Osteoblast (primary cell): ENCODE measurements at regions not wholly inside any gene's neighbourhood (a gene's known extent, or its start where the extent isn't known, plus 50 kb on each side); places are given as distances from the start of the nearest gene placed in this dataset.

Experiments used
- DNase-seq: peaks from one replicate; pipeline ENCODE4 v3.0.0; 2011; ENCODE audit warnings: low spot score, mixed read lengths; ENCODE audit not compliant: insufficient read length; ENCODE audit errors: missing footprints
- H2AFZ ChIP-seq: 2 replicates; pipeline ENCODE4 v1.6.0; 2011; ENCODE audit warnings: mild to moderate bottlenecking, low read length
- H3K27ac ChIP-seq: 2 replicates; pipeline ENCODE4 v1.5.1; 2011; ENCODE audit warnings: mild to moderate bottlenecking, low read depth, low read length, moderate library complexity
- H3K27me3 ChIP-seq: 2 replicates; pipeline ENCODE4 v1.6.0; 2012; ENCODE audit warnings: mild to moderate bottlenecking, control low read depth, inconsistent platforms, low read length, moderate library complexity; ENCODE audit not compliant: insufficient read depth
- H3K36me3 ChIP-seq: 2 replicates; pipeline ENCODE4 v1.5.1; 2011; ENCODE audit warnings: mild to moderate bottlenecking, low read length, control low read depth, moderate library complexity; ENCODE audit not compliant: insufficient read depth
- H3K4me1 ChIP-seq: 2 replicates; pipeline ENCODE4 v1.5.1; 2011; ENCODE audit warnings: mild to moderate bottlenecking, low read length, control low read depth, moderate library complexity; ENCODE audit not compliant: insufficient read depth
- H3K4me2 ChIP-seq: 2 replicates; pipeline ENCODE4 v1.6.0; 2011; ENCODE audit warnings: mild to moderate bottlenecking, low read length; ENCODE audit not compliant: insufficient read depth
- H3K4me3 ChIP-seq: fragments of 200-600 bp; sonication (generic); 3 replicates; pipeline ENCODE4 v1.5.1; 2012; ENCODE audit warnings: mild to moderate bottlenecking, low read length, inconsistent platforms; ENCODE audit not compliant: insufficient read depth
- H3K79me2 ChIP-seq: 2 replicates; pipeline ENCODE4 v1.6.0; 2012; ENCODE audit warnings: mild to moderate bottlenecking, low read length, control low read depth, inconsistent platforms; ENCODE audit not compliant: insufficient read depth
- H3K9me3 ChIP-seq: 2 replicates; pipeline ENCODE4 v1.5.1; 2011; ENCODE audit warnings: low read depth, low read length, control low read depth
- H4K20me1 ChIP-seq: 2 replicates; pipeline ENCODE4 v1.6.0; 2012; ENCODE audit warnings: mild to moderate bottlenecking, low read length, control low read depth; ENCODE audit not compliant: insufficient read depth
- CTCF ChIP-seq: IDR thresholded peaks from 2 replicates; pipeline ENCODE4 v1.5.1; 2011; ENCODE audit warnings: mild to moderate bottlenecking, low read depth, low read length, moderate library complexity; ENCODE audit errors: extremely low read depth

GRCh38 chr22:26906464-26906863 lies 249.1 kb downstream of the MIAT start:
- Histone ChIP-seq H4K20me1 (no peaks in the 10 kb centered on the region), H3K79me2 (no peaks in the 10 kb centered on the region), H3K27me3 (peaks cover 15% of the 10 kb centered on the region), H3K4me1 (no peaks in the 10 kb centered on the region), H3K4me2 (no peak overlapping the region), H3K4me3 (no peak overlapping the region), H3K9me3 (no peaks in the 10 kb centered on the region), H2AFZ (no peak overlapping the region), H3K36me3 (no peaks in the 10 kb centered on the region), H3K27ac (no peak overlapping the region)
- TF ChIP-seq CTCF, result no peak
- no peak for DNase-seq

GRCh38 chr22:26907366-26907765 lies 250.0 kb downstream of the MIAT start:
- Histone ChIP-seq H3K9me3 (no peaks in the 10 kb centered on the region), H2AFZ (no peak overlapping the region), H4K20me1 (no peaks in the 10 kb centered on the region), H3K27me3 (peaks cover 24% of the 10 kb centered on the region), H3K27ac (no peak overlapping the region), H3K79me2 (no peaks in the 10 kb centered on the region), H3K4me2 (no peak overlapping the region), H3K4me1 (no peaks in the 10 kb centered on the region), H3K4me3 (no peak overlapping the region), H3K36me3 (no peaks in the 10 kb centered on the region)
- no peak for TF ChIP-seq CTCF
- DNase-seq, result no peak

- Histone ChIP-seq H2AFZ (no peak overlapping the region), H3K79me2 (no peaks in the 10 kb centered on the region), H3K27ac (no peak overlapping the region), H3K4me3 (no peak overlapping the region), H3K27me3 (peaks cover 38% of the 10 kb centered on the region), H3K9me3 (no peaks in the 10 kb centered on the region), H3K4me1 (no peaks in the 10 kb centered on the region), H3K36me3 (no peaks in the 10 kb centered on the region), H4K20me1 (no peaks in the 10 kb centered on the region), H3K4me2 (no peak overlapping the region)
- no peak for TF ChIP-seq CTCF
- DNase-seq, result no peak
Measured at GRCh38 chr22:26910845-26911244, 253.5 kb downstream of the MIAT start.

- H3K27me3 ChIP-seq, result peaks cover 47% of the 10 kb centered on the region
- H3K4me3 ChIP-seq, result no peak overlapping the region
- H3K4me1 ChIP-seq, result no peaks in the 10 kb centered on the region
- no peak for DNase-seq
- no peak overlapping the region for H3K4me2 ChIP-seq
- no peak overlapping the region for H3K27ac ChIP-seq
- no peaks in the 10 kb centered on the region for H3K79me2 ChIP-seq
- no peak overlapping the region for H2AFZ ChIP-seq
- no peaks in the 10 kb centered on the region for H3K36me3 ChIP-seq
- H4K20me1 ChIP-seq, result no peaks in the 10 kb centered on the region
- no peaks in the 10 kb centered on the region for H3K9me3 ChIP-seq
- no peak for TF ChIP-seq CTCF
Measured at GRCh38 chr22:26912655-26913345, 255.4 kb downstream of the MIAT start.
